ENCODE measurements at regions not wholly inside any gene's neighbourhood (a gene's known extent, or its start where the extent isn't known, plus 50 kb on each side); places are given as distances from the start of the nearest gene placed in this dataset.

DNA sequence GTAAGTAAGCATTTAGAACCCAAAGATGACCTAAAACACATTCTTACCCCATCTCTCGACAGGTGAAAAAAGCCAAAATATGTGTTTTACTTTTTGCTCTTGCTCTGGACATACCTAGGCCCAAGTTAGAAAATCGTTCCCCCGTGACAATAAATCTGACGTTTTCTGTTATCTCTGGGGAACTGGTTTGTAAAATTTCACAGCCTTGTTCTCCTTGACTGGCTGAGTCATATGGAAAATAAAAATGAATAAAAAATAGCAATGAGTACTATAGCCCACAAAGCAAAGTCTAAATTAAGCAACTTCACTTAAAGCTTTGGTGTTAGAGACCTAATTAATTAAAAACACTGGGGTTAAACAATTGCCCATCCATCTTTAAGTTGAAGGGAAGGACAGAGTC is 286.9 kb upstream of the CLINT1 start:
- DNase-seq = no peak

DNA sequence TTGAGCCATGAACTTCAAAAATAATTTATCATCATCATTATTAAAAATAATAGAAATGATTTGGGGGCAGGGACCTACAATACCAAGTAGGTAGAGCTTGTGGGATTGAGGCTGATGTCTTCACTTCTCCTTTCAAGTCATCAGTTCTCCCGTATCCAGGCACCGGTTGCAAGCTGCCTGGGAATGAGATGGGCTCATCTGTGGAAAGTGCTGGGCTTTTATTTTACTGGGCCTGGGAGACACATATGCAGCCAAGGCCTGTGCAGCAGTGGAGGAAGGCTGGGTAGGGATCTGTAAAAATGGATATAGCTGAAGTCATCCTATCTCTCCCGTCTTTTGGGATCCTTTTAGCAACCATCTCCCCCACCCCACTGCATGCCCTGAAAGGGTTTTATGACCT is 284.1 kb upstream of the CLINT1 start:
- DNase-seq = no peak

DNA sequence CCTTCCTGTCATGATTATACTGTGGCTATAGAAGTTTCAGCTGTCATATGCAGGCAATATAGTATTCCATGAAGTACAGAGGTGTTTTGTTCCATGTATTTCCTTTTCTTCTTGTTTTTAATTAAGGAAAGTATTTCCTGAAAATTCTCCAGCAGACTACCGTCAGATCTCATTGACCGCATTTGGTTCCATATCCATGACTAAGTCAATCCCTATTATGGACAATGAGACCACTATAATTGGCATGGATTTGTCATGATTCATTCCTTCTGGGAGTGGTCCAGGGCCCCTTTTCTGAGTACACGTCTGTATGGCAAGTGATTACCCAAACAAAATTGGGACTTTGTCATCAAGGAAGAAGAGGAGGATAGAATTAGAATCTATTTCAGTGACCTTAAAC is 283.2 kb upstream of the CLINT1 start:
- no peak for DNase-seq

DNA sequence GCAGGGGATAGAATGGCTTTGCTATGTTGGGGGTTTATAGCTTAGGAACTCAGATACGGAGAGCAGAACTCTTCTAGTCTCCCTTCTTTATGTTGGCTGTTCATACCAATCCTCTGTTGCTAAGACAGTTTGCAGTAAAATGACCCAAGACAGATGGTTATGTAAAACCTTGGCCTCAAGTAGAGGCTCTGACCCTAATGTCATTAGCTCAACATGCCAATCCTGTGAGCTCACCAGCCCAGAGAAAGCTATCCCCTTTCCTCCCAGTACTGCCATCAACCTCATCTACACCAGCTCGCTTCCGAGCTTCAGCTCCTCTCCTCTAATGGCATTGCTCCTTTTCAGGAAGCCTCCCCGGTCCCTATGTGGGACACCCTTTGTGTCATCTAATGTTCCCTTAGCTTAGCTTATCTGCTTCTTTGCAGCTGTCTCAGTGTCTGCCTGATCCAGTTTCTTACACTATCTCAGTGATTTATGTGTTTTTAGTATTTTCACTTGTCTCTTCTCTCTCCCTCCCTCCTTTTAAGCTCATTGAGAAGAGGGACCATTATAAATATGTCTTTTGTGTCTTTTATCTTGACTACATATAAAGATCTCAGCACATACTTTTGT is 281.3 kb upstream of the CLINT1 start:
- no peak for DNase-seq

DNA sequence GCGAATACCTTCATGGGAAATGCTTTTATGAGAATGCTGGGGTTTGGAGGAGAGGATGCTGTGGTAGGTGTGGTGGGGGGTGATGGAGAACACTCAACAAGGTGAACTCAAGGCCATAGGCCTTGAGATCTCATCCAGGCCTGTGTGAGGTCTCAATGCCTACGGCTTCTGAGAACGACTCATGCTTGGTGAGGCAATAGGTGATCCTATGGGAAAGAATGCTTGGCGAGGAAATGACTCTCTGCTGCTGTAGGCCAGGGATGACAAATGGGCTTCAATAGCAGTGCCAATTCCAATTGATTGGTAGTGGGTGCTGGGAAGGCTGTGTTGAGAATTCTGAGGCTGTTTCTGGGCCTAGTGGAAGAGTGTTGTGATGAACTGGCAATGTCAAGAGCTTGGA is 280.2 kb upstream of the CLINT1 start:
- no peak for DNase-seq

DNA sequence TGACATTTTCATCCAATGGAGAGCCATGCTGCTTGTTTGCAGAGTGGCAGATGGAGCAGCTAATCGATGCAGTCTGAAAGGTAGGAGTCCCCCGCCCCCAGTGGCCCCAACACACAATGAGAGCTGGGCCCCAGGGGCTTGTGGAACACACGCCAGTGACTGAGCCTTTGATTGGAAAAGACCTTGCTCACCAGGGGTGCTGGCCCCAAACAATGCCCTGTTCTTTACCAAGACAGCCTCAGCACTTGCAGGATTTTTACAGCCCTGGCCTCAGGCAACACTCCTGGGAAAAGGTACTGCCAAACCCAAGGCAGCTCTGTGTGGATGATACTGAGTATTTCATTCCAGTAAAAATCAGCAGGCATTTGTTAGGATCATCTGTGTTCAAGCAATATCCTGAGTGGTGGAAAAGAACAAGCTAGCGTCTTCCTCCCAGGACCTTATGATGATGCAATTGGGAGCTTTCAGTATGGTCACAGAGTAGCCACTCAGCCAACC is 276.8 kb upstream of the CLINT1 start:
- DNase-seq = no peak

DNA sequence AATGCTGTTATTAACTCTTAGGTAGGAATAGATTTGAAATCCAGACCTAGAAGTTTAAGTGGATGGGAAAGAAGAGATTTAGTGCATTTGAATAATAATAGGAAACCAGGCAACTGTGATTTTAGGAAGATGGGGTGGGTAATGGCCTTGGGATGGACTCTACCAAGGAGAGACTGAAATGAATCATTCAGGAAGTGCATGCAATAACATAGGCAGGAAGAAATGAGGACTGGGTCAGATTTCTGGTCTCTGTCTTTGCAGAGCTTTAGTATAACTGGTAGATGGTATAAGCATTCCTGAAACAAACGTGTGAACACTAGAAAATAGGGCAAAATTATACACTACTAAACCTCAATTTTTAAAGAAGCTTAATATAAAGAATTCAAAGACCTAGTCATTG is 274.4 kb upstream of the CLINT1 start:
- no peak for DNase-seq

DNA sequence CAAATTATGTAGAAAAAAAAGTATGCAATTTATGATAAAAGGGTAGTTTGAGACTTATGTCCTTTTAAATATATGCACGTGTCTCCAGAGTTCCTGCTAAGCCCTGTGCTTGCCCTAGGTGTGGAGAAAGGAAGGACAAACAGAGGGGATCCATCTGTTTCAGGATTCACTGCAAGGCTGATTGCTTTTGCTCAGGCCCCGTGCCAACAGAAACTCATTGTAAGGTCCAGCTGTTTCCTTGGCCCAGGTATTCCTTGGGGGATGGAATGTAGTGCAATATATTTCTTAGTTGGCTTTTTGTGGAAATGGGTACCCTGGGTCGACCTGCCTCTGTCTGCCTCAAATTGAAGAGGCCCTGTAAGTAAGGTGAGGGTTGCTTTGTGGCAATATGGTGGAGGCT is 268.6 kb upstream of the CLINT1 start:
- no peak for DNase-seq

DNA sequence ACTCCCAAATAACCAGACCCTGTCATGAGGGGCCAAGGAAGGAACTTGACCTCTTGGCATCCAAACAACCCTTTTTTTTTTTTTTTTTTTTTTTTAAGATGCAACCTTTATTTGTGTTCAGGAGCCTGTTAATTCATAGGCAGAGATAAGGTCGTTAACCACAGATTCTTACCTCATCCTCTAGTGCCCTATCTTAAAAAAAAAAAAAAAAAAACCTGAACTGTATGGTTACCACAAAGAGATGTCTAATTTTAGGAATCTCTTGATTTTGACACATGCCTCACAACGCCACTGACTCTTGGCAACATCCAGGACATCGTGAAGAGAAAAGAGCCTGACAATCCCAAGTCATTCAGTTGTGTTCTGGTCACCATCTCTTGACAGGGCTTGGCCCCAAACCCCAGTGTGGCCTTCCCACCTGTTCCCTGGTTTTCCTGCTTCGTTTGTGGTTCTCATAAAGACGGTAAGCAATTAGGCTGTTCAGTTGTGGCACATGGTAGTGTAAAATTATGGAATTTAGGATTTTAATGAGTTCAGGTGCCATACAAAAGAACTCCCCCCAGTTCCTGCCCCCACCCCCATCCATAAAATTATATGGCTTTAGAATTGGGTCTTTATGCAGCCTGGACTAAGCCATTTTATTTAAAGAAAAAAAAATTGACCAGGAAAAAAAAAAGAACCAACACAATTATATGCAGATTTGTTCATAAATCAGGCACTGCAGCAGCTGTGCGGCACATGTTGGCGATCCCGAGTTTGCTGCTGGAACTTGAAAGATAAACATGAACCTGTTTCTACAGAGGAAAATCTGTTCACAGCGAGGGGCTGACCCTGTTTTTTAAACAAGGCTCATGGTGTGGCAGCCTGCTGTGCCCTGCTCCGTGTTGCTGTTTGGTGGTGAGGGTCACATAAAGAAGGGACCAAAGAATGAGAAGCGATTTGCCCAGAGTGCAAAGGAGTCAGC is 267.8 kb upstream of the CLINT1 start:
- DNase-seq = no peak

DNA sequence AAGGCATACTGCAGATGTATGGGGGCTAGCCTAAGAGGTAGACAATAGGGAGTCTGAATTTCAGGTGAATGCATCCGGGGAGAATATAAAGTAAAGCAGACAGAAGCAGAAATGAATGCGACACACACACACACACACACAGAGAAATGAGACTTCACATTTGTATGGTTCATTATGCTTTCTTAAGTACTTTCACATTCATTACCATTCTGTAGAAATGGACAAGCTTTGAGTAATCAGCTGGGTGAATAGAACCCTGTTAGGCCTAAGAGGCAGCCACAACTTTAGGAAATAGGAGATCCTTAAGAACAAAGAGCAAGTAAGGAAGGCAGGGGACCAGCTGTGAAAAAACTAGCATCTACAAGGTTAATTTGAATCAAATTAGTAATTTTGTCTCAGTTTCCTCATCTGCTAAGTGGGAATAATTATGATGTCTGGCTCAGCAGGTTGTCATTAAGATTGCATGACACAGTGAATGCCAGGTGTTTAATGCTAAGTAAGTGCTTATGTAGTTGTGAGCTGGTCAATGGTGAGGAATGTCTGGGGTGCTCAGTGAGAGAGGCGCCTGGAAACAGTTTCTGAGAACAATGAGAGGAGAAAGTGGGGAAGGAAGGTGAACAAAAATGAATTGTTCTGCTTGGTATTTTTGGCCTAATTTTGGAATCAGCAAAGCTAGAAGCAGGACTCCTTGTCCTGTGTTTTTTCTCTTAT is 265.8 kb upstream of the CLINT1 start:
- no peak for DNase-seq

DNA sequence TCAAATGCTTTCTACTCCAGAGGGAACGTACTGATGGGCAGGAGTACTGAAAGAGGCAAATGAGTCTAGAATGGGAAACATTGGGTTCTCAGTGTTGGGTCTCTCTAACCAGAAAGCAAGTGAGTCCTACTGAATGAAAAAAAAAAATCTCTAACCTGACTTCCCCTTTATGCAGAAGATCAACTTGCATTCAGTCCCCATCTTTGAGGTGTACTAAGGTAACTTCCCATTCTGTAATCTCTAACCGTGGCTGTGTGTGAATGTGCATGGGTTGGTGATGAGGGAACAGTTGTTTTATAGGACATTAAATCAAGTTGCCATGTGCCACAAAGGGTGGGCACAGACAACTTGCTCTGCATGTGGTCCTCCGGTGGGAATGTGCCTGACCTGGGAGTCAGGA is 264.6 kb upstream of the CLINT1 start:
- DNase-seq = no peak

DNA sequence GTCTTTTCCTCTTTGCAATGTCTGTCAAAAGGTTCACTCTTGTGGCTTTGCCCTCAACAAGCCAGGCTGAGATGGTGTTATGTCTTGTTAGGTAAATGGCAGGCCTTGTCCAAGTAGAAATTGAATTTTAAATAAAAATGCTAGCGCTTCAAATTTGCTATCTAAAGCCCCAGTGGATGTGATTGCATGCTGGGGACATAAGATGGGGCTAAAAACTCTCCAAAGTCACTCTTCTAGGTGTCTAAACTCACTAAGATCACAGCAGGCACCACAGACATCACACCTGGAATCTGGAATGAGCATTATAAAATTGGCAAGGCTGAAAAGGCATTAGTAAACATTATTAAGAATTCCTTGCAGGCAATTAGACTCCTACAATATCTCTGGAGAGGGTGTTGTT is 262.7 kb upstream of the CLINT1 start:
- no peak for DNase-seq

DNA sequence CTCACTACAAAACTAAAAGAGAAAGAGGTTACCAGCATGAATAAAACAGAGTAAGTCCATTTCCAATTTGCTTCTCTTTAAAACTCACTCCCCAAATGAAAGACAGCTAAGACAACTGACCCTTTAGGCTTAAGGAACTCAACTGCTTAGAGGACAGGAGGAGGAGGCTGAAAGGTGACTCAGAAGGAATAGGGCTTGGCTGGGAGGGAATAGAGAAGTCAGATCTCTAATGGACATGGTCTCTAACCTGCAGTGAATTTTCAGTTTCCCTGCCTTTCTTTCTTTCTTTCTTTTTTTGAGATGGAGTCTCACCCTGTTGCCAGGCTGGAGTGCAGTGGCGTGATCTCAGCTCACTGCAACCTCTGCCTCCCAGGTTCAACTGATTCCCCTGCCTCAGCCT is 261.8 kb upstream of the CLINT1 start:
- DNase-seq = no peak

DNA sequence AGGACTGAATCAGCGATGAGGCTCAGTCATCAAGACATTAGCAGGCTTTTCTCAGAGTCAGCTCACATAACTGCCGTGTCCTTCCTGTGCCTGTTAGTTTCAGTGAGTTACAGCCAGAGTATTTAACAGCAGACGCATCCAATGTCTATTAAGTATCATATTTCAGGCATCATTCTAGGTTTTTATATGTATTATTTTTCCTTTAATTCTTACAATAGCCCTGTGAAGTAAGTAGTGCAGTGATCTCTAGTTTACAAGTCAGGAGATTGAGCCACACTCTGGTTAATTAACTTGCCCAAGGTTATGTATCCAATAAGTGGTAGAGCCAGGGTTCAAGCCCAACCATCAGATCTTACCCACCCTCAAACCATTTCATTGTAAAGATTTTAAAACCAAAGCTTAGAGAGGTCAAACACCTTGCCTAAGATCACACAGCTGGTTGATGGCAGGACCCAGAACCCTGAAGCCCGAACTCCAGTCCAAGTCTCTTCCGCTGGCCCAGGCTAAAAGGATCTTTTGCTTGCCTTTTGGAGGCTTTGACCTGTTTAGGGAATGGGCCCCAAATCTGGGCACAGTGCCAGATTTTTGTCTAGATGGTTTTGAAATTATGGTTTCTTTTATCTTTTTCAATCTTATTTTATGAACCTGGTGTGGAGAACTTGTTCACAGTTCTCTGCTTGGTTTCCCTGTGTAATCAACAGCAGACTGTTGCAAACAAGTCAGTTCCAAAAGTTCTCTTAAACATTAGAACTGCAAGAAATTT is 261.2 kb upstream of the CLINT1 start:
- no peak for DNase-seq

DNA sequence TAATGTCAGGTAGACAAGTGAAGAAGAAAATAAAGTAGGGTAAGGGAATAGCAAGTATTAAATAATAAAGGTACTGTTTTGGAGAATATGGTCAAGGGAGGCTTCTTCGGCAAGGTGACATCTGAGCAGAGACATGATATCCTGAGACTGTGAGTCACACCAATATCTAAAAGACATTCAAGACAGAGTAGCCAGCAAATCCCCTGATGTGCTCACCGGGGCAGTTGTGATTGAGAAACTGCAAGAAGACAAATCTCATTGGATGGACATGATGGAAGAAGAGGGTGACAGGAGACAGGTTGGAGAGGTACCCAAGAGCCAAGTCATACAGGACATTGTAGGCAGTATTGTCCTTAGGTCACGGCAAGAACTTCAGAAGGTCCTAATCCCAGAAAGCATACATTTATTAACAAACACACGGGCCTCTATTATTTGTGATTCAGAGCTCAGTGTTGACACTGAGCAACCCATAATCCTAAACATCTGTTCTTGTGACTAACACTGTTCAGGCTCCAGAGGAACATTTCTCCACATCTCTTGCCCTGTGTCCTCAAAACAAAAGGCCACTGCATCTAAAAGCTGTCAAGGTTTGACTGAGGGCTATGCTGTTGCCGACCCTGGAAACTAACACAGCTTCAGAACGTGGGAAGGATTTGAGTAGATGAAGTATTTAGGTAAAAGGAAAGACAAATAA is 258.7 kb upstream of the CLINT1 start:
- no peak for DNase-seq

DNA sequence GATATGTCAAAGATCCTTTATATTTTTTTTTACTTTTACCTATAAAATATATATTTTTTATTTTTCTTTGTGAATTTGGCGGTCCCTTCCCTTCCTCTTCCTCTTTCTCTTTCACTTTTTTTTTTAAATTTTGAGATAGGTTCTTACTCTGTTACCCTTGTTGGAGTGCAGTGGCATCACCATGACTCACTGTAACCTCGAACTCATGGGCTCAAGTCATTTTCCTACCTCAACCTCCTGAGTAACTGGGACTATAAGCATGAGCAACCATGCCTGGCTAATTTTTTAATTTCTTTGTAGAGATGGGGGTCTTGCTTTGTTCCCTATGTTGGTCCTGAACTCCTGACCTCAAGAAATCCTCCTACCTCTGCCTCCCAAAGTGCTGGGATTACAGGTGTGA is 258.0 kb upstream of the CLINT1 start:
- DNase-seq = no peak

DNA sequence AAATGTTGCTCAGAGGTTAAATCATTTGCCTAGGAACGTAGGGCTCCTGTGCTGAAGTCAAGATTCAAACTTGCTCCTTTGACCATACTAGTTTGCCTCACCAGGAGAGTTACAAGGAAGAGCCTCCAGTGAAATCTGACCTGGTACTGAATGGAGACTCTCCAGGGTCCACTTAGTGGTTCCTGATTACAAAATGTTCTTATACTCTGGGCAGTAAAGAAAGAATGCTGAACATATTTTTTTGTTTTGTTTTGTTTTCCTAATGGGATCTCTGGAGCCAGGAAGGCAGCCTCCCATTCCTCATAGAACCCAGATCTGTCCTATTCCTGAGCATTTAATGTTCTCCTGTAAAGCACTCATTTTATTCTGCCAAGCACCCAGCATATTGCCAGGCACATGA is 256.5 kb upstream of the CLINT1 start:
- no peak for DNase-seq

DNA sequence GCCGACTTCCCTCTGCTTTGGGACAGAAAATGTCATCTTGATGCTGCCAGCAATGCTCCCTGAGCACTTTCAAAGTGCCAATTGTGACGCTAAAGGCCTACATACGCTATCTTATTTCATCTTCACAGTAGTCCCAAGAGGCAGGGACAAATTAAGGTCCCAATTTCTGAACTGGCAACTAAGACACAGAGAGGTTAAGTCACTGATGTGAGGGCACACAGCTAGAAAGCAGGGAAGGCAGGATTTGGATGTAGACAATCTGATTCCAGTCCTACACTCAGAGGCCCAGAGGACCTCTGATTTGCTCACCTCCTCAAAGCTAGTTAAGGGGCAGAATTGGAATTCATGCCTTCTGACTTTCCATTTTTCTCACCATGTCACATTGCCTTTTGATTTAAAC is 249.2 kb upstream of the CLINT1 start:
- no peak for DNase-seq

DNA sequence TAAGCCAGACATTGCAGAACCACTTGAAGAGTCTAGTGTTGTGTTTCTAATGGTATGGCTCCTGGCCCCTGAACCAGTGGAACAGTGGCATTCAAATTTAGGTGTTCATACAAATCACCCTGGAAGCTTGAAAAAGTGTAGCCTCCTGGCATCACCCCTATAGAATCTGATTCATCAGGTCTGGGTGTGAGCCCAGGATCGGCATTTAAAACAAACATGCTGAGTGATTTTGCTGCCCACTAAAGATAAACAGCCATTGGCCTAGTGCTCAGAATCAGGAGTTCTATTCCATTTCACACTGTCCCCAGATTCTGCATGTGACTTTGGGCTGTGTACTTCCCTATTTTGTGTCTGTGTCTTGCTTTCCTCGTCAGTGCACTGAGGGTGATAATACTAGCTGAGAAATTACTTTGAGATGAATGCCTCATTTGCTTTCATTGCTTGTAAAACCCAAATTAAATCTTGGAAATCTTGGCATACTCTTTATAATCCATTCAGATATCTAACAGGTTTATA is 241.5 kb upstream of the CLINT1 start:
- no peak for DNase-seq

DNA sequence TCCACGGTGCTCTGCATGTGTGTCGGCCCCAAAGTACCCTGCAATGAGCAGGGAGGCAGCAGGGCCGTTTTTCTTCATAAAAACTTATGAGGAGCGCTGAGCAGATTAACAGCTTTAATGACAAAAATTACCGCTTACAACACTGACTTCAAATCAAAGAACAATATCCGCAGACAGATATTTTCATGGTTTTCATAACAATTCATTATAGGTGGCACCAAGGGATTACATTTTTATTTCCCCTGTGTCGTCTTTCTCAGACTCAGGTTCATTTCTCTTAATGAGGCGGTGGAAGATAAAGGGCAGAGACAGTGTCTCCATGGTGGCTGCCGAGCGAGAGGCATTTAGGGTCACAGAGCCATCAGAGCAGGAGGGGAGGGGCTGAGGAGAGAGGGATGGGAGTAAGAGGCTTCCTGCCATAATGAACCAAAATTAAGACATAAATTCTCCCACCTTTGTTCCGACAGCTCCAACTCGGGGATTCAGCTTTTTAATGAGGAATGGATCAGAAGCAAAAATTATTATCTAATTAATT is 240.7 kb upstream of the CLINT1 start:
- no peak for DNase-seq

DNA sequence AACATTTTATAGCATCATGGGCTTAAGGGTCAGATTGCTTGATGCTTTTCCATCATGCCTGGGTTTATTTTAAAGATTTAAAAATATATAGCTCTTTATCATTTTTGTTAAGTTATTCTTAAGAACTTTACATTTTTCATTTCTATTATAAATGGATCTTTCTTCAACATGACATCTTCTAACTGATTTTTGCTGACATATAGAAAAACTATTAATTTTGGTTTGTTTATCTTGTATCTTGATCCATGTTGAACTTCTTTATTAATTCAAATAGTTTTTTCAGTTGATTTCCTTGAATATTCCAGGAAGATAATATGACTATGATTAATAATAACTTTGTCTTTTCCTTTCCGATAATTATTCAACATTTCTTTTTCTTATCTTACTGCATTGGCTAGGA is 237.9 kb upstream of the CLINT1 start:
- no peak for DNase-seq

DNA sequence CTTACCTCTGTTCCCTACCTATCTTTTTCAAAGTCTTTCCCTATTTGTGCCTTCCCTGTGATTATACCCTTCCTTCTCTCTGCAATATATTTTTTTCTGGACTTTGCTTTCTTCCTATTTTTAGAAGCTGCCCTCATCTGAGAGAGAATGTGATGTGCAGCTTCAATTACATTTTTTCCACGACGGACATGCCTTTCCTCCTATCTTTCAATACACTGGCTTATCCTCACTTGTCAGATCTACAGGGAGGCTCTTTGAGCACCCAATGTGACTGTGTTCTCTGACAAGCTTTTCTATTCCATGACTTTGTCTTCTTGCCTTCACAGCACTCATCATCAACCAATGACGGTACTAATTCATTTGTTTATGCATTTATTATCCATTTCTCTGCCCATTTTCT is 227.9 kb upstream of the CLINT1 start:
- DNase-seq = no peak

All from T1000 (cell line).